Stimulated activated CD4-positive, alpha-beta T cell treated with anti-CD3 and anti-CD28 coated beads, Interleukin-1b, Interleukin-23, amount 100 ng/mL, for 24 hours (primary cell): ENCODE measurements at regions not wholly inside any gene's neighbourhood (a gene's known extent, or its start where the extent isn't known, plus 50 kb on each side); places are given as distances from the start of the nearest gene placed in this dataset.
"Not testable (repeated sequence)": the region's sequence is repeated elsewhere in the genome, so short reads cannot be mapped to it uniquely, and the experiment has no call there.

ENCODE experiments used
- DNase-seq, 4 experiments: peaks; one replicate each; pipeline ENCODE4 v3.0.0-alpha.2; 2020; ENCODE audit warnings: low read depth in 4 of 4, low spot score in 1 of 4

DNA sequence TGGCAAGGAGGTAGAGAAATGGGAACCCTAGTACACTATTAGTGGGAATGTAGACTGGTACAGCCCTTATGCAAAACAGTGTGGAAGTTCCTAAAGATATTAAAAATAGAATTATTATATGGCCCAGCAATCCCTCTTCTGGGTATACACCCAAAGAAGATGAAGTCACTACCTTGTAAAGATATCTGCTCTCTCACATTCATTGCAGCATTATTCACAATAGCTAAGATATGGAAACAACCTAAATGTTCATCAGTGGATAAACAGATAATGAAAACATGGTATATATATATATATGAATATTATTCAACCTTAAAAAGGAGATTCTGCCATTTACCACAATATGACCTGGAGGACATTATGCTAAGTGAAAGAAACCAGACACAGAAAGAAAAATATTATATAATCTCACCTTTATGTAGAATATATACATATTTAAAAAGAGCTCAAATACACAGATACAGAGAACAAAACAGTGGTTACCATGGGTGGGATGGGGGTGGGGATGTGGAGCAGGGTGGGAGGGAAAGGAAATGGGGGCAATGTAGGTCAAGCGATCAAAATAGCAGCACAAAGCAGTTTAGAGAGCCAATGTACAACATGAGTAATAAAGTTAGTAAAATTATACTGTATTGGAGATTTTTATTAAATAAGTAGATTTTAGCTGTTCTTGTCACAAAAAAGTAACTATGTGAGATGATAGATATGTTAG lies 138.6 kb downstream of the SPRY1 start:
- no peak for DNase-seq

GRCh38 chr4:123536225-123536624 lies 139.6 kb downstream of the SPRY1 start:
- no peak for DNase-seq

DNA sequence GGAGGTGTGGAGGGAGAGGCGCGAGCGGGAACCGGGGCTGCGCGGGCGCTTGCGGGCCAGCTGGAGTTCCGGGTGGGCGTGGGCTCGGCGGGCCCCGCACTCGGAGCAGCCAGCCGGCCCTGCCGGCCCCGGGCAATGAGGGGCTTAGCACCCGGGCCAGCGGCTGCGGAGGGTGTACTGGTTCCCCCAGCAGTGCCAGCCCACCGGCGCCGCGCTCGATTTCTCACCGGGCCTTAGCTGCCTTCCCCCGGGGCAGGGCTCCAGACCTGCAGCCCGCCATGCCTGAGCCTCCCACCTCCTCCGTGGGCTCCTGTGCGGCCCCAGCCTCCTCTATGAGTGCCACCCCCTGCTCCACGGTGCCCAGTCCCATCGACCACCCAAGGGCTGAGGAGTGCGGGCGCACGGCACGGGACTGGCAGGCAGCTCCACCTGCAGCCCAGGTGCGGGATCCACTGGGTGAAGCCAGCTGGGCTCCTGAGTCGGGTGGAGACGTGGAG lies 141.4 kb downstream of the SPRY1 start:
- not testable (repeated sequence) for DNase-seq

- no peak for DNase-seq
These were observed 149.3 kb downstream of the SPRY1 start for GRCh38 chr4:123545667-123546572.

DNA sequence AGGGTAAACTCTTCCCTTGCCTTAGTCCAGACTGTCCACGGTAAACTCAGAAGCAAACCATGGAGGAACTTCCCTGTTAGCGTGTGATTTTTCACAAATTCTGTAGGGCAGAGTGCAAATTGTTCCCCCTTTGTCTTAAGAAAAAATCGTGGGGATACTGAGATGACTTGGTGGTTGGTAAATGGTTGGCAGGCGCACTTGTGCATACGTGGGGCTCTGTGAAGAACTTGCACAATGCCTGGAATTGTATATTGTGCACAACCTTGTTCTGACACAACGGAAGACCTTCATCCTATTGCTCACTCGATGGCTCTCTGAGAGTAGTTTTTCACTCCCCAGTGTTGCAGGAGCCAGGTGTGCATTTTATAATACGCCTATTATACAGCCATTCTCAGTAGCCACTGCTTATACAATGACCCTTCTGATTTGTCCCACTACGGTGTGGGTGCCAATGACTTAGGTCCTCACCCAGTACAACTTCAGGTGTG lies 150.0 kb downstream of the SPRY1 start:
- DNase-seq: no peak

DNA sequence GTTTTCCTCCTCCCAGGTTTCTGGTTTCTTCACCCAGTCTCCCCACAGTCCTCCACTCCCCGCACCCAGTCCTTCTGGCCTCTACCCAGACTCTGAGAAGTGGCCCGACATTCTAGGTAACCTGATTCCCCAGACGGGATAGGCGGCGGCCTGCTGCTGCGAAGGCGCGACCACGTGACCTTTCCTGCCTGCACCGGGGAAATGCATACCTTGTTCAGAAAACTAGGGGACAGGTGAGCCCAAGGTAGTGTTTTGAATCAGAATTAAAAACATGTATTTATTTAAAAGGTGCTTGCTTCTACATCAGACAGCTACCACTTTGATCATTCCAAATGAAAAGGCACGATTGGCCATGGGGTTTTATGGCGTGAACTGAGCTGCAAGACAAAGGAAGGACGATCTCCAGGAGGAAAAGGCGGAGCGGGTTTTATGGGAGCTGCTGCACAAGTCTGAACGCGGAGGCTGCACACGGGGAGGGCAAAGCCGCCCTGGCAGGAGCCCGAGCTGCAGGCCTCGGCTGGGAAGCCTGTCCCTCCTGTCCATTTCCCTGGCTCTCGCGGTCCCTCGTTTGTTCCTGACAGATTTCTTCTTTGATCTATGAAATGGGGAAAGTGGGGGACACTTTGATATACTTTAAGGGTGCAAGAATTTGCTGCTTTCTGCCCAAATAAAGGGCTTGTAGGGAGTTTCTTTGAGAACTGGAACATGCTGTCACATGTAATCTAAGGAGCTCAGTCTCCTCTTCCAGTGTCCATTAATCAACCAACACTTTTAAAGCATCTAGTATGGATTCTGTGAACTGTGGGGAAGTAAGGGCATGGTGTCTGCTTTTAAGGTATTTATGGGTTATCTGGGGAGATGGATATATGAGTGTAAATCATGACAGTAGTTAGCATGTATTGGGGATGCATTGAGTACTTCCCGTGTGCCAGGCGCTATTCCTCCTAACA lies 150.9 kb downstream of the SPRY1 start:
- DNase-seq: no peak

- no peak for DNase-seq
These were observed 156.7 kb downstream of the SPRY1 start for GRCh38 chr4:123553279-123553678.

DNA sequence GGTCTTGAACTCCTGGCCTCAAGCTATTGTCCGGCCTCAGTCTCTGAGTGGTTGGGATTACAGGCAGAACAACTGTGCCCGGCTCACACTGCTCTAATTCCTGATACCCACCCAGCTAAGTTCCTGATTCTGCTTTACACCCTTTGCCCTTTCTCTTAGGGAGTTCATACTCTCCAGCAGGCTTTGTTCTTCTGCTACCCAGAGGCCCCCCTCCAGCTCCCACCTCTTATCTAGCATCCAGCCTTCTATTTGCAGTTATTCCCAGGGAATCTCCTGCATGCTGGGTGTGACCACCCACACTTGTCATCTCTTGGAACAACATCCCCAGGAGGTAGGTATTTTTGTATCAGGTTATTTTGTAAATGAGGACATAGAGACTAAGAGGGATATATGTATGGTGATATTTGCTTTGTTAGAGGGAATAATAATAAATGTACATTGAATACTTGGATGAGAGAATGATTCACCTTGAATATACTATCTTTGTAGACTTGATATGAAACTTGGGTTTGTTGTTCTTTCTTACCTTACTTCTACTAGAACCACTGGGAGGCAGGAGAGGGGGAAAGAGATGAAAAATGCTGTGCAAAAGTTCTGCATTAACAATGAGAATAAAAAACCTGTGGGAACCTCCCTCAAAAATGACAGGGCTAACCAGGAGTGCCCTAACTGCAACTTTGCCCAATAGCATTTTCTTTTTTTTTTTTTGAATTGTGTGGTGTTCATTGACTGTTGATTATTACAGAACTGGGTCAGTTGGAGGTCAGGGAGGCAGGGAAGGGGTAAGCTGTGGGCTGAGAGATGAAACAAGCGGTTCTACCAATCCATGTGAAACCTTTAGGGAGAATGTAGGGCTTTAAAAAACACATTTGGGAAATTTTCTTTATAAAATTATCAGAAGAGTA lies 157.4 kb downstream of the SPRY1 start:
- no peak for DNase-seq

- DNase-seq: no peak
These were observed 158.2 kb downstream of the SPRY1 start for GRCh38 chr4:123554801-123555232.

GRCh38 chr4:123555233-123555806 lies 158.7 kb downstream of the SPRY1 start:
- no peak for DNase-seq

GRCh38 chr4:123555807-123556273 lies 159.2 kb downstream of the SPRY1 start:
- DNase-seq: no peak

GRCh38 chr4:123556526-123556925 lies 159.9 kb downstream of the SPRY1 start:
- DNase-seq: no peak

GRCh38 chr4:123557857-123558536 lies 161.4 kb downstream of the SPRY1 start:
- no peak for DNase-seq

DNA sequence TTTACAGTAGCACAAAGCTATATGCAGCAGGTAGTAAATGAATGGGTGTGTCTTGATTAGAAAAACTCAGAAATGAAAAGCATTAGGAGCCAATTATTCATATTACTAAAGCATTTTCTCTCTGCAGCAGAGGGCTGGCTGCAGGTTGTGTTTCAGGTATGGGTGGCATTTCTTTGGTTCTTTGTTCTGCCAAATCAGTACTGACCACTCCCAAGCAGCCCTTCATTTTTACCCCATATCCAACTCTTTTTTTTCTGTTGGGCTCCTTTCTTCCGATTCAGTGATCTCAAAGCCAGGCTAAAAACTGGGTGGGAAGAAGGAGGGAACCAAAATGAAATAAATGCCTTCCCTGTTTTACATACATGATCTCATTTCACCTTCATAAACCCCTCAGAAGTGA lies 162.3 kb downstream of the SPRY1 start:
- no peak for DNase-seq

GRCh38 chr4:123559955-123560871 lies 163.6 kb downstream of the SPRY1 start:
- no peak for DNase-seq

- no peak for DNase-seq
These were observed 164.9 kb downstream of the SPRY1 start for GRCh38 chr4:123561525-123561924.

DNA sequence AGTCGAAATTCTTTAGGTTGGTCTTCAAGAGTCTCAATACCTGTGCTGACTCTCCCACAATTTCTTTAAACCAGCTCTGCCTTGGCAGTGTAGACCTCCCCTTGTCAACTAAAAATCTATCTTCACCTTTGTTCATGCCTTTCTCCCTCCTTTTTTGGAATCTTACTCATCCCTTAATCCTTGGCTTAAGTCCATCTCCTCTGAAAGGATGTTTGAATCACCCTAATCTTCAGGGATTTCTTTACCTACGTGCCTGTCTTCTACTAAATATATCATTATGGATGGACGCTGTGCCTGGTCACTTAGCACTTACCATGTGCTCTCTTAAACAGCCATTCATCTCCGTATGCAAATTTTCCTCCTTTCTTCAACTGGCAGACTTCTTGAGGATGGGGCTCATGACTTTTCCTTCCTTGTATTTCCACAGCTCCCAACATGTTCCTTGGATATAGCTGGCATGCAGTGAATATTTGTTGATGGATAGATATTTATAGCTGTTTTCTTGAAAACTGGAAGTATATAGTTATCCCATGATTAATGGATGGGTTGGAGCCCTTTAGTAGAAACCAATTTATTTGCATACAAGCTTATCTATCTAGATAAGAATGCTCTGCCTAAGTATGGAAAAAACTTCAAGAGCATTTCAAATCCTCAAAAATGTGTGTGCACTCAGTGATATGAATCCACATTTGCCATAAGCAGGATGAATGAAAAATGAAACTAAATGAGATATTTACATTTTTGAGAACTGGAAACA lies 166.6 kb downstream of the SPRY1 start:
- no peak for DNase-seq
